ENCODE measurements at regions not wholly inside any gene's neighbourhood (a gene's known extent, or its start where the extent isn't known, plus 50 kb on each side); places are given as distances from the start of the nearest gene placed in this dataset.

DNA sequence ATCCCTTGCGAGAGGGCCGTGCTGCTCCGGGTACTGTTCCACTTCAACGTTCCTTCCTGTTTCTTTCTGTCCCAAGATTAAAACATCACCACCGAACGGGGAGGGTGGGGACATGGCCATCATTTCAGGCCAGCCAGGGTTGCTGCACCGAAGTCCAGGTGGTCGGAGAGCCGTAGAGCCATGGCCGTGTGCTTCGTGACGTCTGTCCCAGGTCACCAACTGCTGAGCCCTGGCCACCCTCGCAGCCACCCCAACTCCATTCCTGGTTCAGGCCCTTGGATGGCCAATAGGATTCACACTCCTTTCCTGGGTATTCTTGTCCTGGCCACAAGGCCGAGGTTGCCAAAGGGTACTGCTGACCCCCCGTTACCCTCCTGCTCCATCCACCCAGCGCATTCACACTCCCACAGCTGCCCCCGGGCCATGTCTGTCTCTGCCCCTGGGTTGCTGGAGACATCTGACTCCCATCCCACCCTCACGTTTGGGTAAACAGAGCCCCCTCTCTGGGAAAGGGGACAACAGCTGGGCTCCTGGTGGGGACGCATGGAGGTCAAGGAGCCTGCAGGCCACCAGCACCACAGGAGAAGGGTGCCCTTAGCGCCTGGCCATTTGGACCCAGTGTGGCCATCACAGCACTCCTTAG, 103.2 kb downstream of the HMX1 start:
- Mint-ChIP-seq H3K36me3 (no peaks in the 10 kb centered on the region), H3K4me3 (no peak overlapping the region), H3K4me1 (no peaks in the 10 kb centered on the region), H3K27me3 (no peaks in the 10 kb centered on the region), H3K9me3 (no peaks in the 10 kb centered on the region), H3K27ac (no peak overlapping the region)
- DNase-seq = no peak

DNA sequence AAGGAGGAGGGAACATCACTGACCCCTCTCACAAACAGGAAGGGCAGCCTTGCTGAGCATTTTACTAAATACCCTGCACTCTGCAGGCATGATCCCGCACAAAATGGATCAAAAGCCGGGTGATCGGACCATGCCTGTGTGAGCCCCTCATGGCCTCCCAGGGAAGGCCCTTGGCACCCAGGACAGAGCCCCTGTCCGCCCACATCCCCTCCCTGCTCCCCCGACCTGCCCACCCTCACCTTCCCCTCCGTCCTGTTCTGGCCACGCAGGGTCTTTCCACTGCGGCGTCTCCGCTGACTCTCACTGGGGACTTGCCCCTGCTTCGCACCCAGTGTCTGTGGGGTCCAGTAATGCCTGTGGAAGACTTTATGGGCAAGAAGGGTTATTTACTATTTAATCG, 105.0 kb downstream of the HMX1 start:
- no peak overlapping the region for H3K4me3 Mint-ChIP-seq
- H3K27me3 Mint-ChIP-seq = no peaks in the 10 kb centered on the region
- no peak overlapping the region for H3K27ac Mint-ChIP-seq
- no peak for DNase-seq
- no peaks in the 10 kb centered on the region for H3K36me3 Mint-ChIP-seq
- H3K4me1 Mint-ChIP-seq = no peaks in the 10 kb centered on the region
- H3K9me3 Mint-ChIP-seq = no peaks in the 10 kb centered on the region

DNA sequence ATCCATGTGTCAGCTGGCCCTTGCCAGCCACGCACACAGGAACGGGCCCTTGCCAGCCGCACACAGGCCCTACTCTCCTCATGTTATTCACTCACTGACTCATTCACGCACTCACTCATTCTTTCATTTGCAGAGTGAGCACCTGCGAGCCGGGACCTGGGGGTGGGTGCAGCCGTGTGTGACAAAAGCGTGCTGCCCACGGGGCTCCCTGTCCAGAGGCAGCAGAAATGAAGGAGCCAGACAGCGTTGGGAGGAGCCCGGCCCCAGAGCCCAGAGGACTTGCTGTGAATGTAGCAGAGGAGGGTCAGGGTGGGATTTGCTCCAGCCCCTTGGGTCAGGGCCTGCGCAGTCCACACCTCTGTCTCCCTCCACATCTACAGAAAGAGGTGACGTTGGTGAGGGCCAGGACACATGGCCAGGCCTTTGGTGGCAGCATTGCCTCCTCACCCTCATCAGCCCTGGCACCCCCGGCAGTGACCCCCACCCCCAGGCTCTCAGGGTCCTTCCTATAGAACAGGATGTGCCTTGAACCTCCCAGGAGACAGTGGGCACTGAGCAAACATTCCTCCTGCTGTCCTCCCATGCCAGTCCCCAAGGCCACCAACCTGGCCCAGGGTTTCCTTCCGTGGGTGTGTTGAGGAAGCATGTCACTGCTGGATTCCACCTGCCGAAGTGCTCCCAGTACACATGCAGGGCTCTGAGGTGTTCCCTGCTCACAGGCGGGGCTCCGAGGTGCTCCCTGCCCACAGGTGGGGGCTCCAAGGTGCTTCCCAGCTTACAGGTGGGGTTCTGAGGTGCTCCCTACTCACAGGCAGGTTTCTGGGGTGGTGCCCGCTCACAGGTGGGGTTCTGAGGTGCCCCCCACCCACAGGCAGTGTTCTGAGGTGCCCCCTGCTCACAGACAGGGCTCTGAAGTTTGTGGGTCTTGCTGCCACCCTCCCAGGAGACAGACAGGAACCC, 105.7 kb downstream of the HMX1 start:
- H3K9me3 Mint-ChIP-seq = no peaks in the 10 kb centered on the region
- H3K36me3 Mint-ChIP-seq = no peaks in the 10 kb centered on the region
- no peak overlapping the region for H3K4me3 Mint-ChIP-seq
- no peaks in the 10 kb centered on the region for H3K27me3 Mint-ChIP-seq
- H3K27ac Mint-ChIP-seq = no peak overlapping the region
- H3K4me1 Mint-ChIP-seq = no peaks in the 10 kb centered on the region
- no peak for DNase-seq

DNA sequence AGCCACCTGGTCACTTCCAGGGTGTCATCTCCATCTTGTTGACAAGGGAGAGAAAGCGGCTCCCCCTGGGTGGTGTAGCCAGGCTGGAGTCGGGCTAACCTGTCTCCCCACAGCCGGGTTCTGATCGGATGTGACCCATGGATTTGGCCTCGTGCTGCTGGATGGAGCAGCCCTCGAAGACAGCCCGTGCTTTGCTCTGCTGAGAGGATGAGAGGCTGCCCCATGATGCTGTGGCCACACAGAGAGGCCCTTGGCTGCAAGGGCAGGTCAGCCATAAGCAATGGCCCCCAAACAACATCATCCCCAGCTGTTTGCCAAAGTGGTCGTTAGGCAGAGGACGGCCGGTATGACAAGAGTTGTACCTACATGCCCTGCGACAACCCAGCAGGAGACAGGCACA, 106.6 kb downstream of the HMX1 start:
- H3K4me1 Mint-ChIP-seq = no peaks in the 10 kb centered on the region
- no peak for DNase-seq
- H3K27ac Mint-ChIP-seq = no peak overlapping the region
- no peaks in the 10 kb centered on the region for H3K27me3 Mint-ChIP-seq
- H3K4me3 Mint-ChIP-seq = no peak overlapping the region
- H3K36me3 Mint-ChIP-seq = no peaks in the 10 kb centered on the region
- H3K9me3 Mint-ChIP-seq = no peaks in the 10 kb centered on the region

DNA sequence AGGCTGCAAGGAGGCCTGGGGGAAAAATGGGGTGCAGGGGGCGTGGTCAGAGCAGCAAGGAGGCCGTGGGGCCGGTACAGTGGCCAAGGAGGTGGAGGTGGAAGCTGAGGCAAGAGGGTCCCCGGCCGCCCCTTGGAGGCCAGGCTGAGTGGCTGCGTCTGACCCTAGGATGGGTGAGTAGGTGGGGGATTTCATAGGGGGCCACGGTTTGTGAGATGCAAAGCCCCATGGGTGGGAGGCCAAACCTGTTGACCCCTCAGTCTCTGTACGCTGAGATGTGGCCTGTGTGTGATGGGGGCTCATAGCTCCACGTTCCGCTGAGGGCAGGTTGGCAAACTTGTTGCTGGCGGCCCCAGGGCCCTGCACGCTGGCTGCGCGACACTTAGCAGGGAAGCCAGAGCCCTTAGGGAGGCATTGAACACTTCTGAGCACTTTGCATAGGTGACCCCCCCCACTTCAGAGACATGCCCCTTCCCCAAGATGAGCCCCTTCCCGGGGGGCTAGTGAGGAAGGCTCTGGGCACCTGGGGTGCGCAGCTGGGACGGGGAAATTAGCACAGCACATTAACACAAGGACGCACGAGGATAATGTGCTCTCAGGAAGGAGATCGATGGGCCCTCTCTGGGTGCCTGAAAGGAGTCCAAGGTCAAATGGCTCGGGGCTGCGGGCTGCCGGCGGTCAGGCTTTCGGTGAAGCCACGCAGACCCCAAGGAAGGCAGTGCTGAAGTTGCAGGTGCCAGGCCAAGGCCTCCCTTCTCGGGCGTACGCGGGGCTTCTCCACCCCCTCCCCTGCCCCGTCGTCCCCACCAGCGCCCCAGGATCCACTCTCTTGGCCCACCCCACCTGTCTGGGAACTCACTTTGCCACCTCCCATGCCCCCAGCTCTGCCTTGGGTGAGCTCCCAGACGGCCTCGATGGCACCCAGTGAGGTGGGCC, 107.4 kb downstream of the HMX1 start:
- Mint-ChIP-seq H3K4me3 (no peak overlapping the region), H3K4me1 (no peaks in the 10 kb centered on the region), H3K36me3 (no peaks in the 10 kb centered on the region), H3K27me3 (no peaks in the 10 kb centered on the region), H3K9me3 (no peaks in the 10 kb centered on the region), H3K27ac (no peak overlapping the region)
- no peak for DNase-seq

DNA sequence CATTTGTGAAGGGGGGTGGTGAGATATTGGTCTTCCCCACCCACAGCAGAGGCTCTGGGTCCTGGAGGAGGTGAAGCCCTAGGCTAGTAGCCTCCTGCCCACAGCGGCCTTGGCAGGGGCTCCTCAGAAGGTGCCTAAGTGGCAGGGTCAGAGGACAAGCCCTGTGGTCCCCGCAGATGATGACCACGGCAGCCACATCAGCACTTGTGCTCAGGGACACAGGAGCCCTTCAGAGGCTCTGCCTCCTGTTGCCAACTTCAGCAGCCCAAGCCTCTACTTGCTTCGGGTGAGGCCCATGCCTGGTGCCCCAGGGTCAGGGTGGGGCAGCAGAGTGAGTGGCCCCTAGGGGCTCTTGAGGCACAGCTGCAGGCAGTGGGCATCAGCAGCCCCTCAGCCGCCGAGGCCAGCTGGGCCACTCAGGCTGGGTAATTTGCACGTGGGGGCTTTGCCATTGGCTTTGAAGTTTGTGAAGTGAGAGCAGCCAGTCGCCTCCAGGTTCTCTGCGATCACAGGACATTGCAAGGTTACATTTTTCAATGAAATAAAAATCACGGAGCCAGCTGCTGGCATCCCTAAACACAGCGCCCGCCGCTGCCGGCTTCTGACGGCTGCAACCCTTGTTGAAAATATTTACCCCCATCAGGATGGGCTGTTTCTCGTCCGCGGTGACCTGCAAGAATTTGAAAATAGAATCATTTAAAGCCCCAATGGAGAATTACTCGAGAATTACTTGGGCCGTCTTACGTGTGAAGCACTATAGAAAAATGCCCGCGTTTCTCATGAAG, 108.5 kb downstream of the HMX1 start:
- Mint-ChIP-seq H3K4me1 (no peaks in the 10 kb centered on the region), H3K27me3 (no peaks in the 10 kb centered on the region), H3K27ac (no peak overlapping the region), H3K4me3 (no peak overlapping the region), H3K36me3 (no peaks in the 10 kb centered on the region), H3K9me3 (no peaks in the 10 kb centered on the region)
- DNase-seq = no peak

DNA sequence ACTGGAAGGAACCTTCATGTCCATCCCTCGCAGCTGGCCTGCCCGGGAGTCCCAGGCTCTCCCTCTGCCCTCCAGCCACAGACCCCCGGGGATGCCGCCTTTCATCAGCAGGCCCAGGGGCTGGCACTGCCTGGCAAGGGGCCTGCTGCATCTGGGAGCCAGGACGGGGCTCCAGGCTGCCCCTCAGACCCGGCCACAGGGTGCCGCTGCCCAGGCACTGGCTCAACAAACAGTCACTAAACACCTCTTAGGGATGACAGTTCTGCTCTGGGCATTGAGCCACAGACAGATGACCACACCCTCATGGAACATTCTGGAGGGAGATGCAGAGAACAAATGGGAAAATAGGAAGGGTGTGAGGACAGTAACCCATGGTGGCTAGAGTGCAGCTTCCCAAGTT, 109.3 kb downstream of the HMX1 start:
- H3K36me3 Mint-ChIP-seq = no peaks in the 10 kb centered on the region
- H3K4me3 Mint-ChIP-seq = no peak overlapping the region
- H3K27ac Mint-ChIP-seq = no peak overlapping the region
- no peaks in the 10 kb centered on the region for H3K4me1 Mint-ChIP-seq
- H3K9me3 Mint-ChIP-seq = no peaks in the 10 kb centered on the region
- no peak for DNase-seq
- H3K27me3 Mint-ChIP-seq = no peaks in the 10 kb centered on the region

DNA sequence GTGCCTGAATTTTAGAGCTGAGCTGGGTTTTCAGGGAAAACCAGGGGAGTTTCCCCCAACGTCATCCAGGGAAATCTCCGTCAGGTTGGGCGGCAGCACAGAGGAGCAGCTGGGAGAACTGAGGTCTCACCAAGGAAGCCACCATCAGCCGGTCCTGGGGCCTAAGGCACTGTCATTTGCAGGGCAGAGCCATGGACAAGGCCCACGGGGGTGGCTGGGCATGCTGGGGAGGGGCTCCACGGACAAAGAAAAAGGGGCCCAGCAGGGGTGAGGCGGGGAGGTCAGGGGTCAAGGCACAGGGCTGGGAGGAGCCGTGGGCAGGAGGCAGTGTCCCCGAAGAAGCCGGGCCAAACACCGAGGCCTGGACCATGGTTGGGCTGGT, 109.8 kb downstream of the HMX1 start:
- H3K36me3 Mint-ChIP-seq = no peaks in the 10 kb centered on the region
- no peaks in the 10 kb centered on the region for H3K4me1 Mint-ChIP-seq
- H3K27me3 Mint-ChIP-seq = no peaks in the 10 kb centered on the region
- no peak for DNase-seq
- no peak overlapping the region for H3K4me3 Mint-ChIP-seq
- no peak overlapping the region for H3K27ac Mint-ChIP-seq
- H3K9me3 Mint-ChIP-seq = no peaks in the 10 kb centered on the region

DNA sequence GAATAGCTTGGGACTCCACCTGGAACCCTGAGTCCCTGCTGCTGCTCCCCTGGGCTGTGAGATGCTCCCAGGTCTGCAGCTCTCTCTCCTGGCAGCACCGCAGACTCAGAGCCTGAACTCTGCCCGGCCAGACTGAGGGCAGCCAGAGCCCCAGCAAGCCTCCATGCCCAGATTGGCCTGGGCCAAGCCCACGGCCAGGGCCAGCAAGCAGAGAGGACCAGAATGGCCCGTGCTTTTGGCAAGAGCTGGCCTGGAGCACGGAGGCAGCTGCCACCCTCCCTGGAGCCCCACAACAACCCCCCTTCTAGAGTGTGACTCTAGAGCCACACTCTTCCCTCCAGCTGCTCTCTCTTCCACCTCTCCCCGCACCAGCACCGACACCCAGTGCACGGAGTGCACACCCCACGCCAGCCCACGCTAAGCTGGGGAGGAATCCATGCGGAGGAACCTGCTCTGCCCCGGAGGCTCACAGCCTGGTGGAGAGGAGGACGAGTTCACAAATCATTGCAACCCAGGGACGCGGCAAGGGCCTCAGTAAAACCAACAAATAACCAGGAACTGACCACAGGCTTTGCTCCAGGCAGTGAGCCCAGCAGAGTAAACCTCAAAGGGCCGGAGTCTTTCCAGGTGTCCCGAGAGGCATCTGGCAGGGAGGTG, 110.3 kb downstream of the HMX1 start:
- DNase-seq = no peak
- Mint-ChIP-seq H3K27me3 (no peaks in the 10 kb centered on the region), H3K9me3 (no peaks in the 10 kb centered on the region), H3K4me1 (no peaks in the 10 kb centered on the region), H3K36me3 (no peaks in the 10 kb centered on the region), H3K4me3 (no peak overlapping the region), H3K27ac (no peak overlapping the region)

DNA sequence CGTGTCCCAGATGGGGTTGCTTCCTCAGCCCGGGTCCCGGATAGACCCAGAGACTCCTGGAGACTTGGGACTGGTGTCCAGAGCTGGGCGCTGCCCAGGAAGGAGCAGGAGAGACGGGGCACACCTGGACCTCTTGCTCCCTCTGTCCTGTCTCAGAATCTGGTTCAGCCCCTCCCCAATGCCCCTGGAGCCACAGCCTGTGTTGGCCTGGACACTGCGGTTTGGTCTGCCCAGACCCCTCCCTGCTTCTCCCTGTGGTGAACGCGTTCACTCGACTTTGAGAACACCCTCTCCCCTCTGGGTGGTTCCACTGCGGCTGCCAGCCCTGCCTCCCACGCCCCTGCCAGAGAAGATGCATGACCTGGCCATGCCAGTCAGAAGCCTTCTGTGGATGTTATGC, 111.1 kb downstream of the HMX1 start:
- Mint-ChIP-seq H3K9me3 (no peaks in the 10 kb centered on the region), H3K4me3 (no peak overlapping the region), H3K27me3 (no peaks in the 10 kb centered on the region), H3K27ac (no peak overlapping the region), H3K36me3 (no peaks in the 10 kb centered on the region), H3K4me1 (no peaks in the 10 kb centered on the region)
- DNase-seq = no peak

DNA sequence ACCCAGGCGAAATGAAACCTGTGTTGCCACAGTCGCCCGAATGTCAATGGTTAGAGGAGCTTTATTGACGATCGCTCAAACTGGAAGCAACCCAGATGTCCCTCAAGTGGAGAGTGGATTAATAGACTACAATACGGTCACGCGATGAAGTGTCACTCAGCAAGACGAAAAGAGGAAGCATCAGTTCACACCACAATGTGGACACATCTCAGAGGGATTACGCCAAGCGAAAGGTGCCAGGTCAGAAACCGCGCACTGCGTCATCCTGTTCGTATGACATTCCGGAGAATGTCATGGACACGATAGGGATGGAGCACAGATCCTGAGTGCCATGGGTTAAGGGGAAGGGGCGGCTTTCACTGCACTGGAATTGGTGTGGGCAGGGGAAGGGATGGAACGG, 111.7 kb downstream of the HMX1 start:
- Mint-ChIP-seq H3K27me3 (no peaks in the 10 kb centered on the region), H3K27ac (no peak overlapping the region), H3K4me3 (no peak overlapping the region), H3K4me1 (no peaks in the 10 kb centered on the region), H3K36me3 (no peaks in the 10 kb centered on the region), H3K9me3 (no peaks in the 10 kb centered on the region)
- DNase-seq = no peak

DNA sequence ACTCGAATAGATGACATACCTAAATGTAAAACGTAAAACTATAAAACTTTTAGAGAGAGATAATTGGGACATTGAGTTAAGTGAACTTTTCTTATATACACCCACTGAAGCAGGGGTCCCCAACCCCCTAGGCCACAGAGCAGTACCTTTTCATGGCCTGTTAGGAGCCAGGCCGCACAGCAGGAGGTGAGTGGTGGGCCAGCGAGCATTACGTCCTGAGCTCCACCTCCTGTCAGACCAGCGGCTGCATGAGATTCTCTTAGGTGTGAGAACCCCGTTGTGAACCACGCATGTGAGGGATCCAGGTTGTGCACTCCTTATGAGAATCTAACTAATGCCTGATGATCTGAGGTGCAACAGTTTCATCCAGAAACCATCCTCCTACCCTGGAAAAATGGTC, 114.8 kb downstream of the HMX1 start:
- H3K36me3 Mint-ChIP-seq = no peaks in the 10 kb centered on the region

DNA sequence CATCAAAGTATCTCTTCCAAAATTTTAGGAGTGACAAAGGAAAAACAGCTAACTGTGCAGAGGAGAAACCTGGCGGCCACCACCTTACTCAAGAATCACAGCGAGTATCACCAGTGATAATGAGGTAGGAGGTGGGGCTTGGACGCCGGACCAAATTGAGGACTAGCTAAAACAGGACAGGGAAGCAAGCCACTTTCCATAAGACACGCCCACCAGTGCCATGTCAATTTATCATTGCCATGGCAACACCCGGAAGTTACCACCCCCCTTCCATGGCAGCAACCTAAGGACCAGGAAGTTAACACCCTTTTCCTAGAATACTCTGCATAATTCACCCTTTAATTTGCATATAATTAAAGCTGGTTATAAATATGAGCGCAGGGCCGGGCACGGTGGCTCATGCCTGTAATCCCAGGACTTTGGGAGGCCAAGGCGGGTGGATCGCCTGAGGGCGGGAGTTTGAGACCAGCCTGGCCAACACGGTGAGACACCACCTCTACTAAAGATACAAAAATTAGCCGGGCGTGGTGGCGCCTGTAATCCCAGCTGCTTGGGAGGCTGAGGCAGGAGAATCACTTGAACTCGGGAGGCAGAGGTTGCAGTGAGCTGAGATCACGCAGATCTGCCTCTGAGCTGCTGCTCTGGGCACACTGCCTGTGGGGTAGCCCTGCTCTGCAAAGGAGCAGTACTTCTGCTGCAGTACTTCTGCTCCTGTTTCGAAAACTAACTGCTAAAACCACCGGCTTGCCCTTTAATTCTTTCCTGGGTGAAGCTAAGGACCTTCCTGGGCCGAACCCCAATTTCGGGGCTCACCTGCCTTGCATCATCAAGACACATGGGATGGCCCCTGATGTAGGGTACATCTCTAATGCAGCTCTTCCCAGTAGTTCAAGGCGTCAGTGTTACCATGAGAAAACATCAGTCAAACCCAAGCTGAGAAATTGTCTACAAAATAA, 116.7 kb downstream of the HMX1 start:
- Mint-ChIP-seq H3K4me3 (no peak overlapping the region), H3K4me1 (no peaks in the 10 kb centered on the region), H3K27me3 (no peaks in the 10 kb centered on the region), H3K9me3 (no peaks in the 10 kb centered on the region), H3K36me3 (no peaks in the 10 kb centered on the region), H3K27ac (no peak overlapping the region)
- DNase-seq = no peak

More for the DNA sequence above, 114.8 kb downstream of the HMX1 start:
- H3K4me3 Mint-ChIP-seq = no peak overlapping the region
- no peaks in the 10 kb centered on the region for H3K9me3 Mint-ChIP-seq
- no peaks in the 10 kb centered on the region for H3K27me3 Mint-ChIP-seq
- H3K4me1 Mint-ChIP-seq = no peaks in the 10 kb centered on the region
- DNase-seq = no peak
- no peak overlapping the region for H3K27ac Mint-ChIP-seq

All from activated naive CD8-positive, alpha-beta T cell treated with anti-CD3 and anti-CD28 coated beads for 36 hours (primary cell).